Head of caudate nucleus (tissue), 42 donors: ENCODE measurements at regions not wholly inside any gene's neighbourhood (a gene's known extent, or its start where the extent isn't known, plus 50 kb on each side); places are given as distances from the start of the nearest gene placed in this dataset.
A peak's percentile ranks its signal among the peaks of the same experiment; 100 is the strongest.

Experiments used
- DNase-seq, 42 donors: peaks; one replicate each; pipeline versions ENCODE4 v3.0.0 to v3.0.0-alpha.2; 2020 to 2021; ENCODE audit warnings: mixed read lengths in 7 of 42
- intact Hi-C: fragments of 100-400 bp; cut with DNase I; formaldehyde crosslinking; loops from one replicate; pipeline ENCODE4 v1.15.0; 2022

DNA sequence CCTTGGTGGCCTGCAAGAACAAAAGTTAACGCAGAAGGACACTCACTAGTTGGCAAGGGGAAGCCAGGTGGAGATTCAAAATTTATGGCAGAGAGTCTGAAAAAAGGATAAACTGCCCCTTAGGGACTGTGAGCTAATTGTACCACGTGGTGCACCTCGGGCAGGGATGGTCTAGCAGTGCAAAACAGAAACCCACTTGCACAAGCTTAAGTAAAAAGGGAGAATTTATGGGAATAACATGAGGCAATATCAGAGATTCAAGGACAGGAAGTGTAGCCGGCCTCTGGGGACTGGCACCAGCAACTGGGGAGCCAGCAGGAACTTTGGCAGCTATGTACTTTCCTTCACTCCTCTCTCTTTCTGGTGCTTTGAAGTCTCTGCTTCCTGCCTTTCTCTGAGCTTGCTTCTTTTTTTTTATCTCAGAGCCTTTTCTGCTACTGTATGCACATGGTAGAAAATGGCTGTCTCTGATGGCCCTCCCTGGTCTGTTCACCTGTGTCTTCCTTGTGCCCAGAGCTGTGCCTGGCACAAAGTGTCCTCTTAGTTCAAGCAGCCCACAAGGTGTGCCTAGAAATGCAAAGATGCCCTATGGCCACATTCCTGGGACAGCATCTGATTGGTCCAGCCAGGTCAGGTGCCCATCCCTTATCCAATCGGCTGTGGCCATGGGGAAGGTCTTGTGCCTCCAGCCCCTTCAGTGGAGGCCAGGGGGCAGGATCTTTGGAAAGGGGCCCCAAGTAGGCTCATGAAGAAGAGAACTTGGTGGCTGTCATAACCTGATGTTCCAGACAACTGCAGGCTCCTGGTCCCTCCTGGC lies 114.8 kb upstream of the ATP6AP2 start:
- intact Hi-C loops, result no loop called here
- no peak for DNase-seq

DNA sequence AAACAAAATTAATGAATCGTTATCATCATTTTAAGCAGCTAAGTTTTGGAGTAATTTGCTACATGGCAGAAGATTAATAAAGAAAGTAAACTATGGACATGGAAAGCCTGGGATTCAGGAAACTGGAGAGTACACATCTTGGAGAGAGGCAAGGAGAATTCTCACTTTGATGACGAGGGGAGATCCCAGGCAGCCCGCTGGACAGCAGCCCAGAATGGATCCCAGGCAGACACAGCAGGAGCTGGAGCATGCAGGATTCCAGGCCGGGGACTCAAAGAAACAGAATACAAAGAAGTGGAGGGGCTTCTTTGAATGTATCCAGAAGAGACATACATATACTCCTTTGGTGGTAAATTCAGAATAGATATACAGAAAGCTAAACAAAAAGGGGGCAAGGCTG lies 118.0 kb upstream of the ATP6AP2 start:
- intact Hi-C loops, result no loop called here

DNA sequence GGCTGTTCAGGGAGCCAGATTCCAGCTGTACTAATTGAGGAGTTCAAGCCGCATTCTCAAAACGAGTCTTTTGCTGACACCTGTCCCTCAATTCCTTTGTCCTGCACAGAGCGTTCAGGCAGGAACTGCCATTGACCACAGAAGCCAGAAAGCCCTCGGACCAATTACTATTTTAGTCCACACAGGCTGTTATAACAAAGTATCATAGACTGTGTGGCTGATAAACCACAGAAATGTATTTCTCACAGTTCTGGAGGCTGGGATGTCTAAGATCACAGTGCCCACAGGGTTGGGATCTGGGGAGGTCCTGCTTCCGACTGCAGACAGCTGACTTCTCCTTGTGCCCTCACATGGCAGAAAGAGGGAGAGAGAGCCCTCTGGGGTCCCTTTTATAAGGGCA lies 119.8 kb upstream of the ATP6AP2 start:
- intact Hi-C loops, result no loop called here
- DNase-seq, result no peak

More for the DNA sequence above, 118.0 kb upstream of the ATP6AP2 start:
- peak in 1 of 42 donors; percentile 15 for DNase-seq

DNA sequence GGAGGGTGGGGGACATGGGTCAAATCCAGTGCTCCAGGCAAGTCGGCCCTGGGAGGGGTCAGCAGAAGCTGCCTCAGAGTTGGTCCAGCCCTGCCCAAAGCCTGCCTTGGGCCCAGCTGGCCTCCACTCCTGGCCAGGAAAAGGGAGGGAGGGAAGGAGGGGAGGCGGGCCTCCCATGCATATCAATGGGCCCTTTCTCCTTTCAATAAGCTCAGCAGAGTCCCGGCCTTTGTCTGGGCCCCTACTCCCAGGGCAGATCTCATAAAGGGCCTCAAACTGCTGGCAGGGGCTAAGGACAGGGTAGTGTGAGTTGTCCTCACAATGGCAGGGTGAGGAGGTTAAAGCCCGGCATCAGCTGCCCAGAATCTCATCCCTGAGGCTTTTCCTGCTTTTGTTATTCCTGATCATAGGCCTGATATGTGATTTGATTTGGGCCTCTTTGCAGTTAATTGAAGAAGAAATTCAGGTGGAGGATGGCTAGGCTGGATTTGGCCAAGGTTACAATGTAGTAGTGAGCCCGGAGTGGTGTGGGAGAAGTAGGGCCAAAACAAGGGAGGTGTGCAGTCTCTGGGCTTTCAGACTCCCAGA lies 121.1 kb upstream of the ATP6AP2 start:
- intact Hi-C loops, result loop anchor here (5.0 kb wide), 1 partner anchor 37 kb away; no protein-coding TSS in a partner anchor
- peak; percentile 41 to 87 (median 75) for DNase-seq

DNA sequence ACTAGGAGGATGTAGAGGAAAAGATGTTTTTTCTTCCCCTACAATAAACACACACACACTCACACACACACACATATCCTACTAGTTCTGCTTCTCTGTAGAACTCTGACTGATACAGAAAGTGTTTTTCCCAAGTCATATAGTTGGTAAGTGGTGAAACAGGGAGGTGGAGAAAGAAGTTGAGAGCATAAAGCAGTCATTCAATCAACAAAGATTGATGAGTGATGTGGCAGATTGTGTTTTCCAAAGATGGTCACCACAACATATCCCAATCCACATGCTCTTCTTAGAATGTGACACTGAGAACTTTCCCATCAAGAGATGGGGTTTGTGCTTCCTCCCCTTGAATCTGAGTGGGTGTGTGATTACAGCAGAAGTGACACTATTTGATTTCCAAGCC lies 123.4 kb upstream of the ATP6AP2 start:
- intact Hi-C loops, result loop anchor here (5.0 kb wide), 1 partner anchor 35 kb away; no protein-coding TSS in a partner anchor
- DNase-seq, result no peak

DNA sequence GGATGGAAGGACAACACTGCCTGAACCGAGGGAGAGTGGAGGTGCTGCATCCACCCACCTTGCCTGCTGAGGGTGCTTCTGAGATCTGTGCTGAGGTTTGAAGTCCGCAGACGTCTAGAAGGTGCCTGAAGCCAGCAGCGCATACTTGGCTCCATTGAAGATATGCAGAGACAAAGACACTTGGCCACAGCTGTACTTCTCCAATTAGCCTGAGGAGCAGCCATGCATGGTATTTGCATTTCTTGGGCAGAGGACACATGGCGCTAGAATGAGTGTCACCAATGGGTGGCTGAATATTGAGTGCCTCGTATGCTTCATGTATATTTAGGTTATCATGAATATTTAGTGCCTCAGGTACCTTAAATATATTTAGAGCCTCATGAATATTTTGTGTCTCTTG lies 128.7 kb upstream of the ATP6AP2 start:
- DNase-seq, result no peak
- intact Hi-C loops, result no loop called here

DNA sequence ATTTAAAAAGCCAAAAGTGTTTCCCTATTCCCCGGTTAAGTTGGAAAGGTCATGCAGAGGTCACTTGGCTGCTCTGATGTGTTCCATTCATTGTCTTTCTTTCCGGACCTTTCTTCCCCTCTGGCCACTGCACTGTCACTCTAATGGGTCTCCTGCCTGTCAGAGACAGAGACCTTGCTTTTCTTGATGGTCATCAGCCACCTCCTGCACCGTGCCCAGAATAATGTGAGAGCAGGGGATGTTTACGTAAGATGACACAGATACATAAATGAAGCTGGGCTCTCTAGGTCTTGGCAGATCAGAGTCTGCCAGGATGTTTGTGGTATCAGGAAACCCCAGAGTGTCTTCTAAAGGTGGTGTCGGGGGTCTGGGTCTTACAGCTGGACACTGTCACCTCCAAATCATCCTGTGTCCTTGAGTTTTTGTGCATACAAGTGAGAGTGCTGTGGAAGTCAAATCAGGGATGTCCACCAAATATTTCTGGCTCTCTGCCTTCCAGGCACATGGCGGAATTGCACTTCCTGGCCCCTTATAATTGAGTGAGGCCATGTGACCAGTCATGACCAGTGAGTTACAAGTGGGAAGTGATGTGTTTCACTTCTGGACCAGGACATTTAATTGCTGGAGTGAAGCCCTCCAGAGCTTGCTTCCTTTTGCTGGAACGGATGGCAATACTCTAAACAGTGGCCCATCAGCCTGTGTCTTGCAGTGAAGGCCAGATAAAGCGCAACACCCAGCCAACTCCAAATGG lies 130.6 kb upstream of the ATP6AP2 start:
- DNase-seq, result no peak

DNA sequence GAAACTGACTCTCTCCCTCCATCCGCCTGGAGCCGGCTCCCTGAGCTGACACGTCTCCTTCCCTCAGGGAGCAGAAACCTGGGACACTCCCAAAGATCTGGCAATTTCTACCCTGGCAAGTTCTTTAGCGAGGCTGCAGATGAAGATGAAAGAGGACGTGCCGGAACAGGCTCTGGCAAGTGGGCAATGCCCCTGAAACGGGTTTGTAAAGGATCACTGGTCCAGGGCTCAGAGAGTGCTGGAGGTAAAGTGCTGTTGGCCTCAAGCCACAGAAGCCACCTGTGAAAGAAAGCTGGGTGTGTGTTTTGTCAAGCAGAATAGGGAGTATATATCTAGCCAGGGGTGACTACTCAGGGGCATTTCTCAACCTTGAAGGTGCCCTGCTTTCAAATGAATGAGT lies 131.4 kb upstream of the ATP6AP2 start:
- no peak for DNase-seq
- intact Hi-C loops, result no loop called here

More for the DNA sequence above, 130.6 kb upstream of the ATP6AP2 start:
- intact Hi-C loops, result no loop called here

DNA sequence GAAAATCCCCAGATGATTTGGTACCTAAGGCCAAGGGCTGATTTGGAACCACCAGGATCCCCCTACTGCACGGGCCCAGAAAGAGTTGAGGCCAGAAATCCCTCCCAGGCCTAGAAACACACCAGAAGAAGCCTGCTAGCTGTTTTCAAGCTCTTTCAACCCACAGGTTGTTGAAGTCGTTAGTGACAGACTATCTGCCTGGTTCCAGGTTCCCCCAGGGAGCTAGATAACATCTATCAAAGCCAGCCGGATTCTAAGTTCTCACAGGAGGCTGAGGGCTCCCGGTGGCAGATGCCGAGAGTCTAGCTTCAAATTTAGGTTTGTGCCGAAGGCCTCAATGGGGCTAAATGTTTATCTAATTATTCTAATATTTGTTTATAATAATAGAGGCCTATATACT lies 132.0 kb upstream of the ATP6AP2 start:
- DNase-seq, result no peak
- intact Hi-C loops, result no loop called here

DNA sequence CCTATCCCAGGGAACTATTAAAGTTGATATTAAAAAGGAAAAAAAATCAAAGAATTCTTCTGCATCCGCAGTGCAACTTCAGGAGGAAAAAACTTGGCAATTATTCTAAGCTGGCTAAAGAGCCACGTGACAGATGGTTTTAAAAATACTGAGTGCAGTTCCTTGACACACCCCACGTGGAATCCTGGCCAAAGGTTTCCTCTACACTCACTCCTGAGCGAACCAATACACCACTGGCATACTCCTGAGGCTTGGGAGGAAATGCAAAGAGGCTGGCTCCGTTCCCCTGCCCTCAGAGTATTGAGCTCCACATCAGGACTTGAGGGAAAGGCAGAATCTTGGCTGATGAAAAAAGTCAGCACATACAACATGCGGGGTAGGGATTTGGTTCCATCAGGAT lies 133.8 kb upstream of the ATP6AP2 start:
- intact Hi-C loops, result no loop called here

DNA sequence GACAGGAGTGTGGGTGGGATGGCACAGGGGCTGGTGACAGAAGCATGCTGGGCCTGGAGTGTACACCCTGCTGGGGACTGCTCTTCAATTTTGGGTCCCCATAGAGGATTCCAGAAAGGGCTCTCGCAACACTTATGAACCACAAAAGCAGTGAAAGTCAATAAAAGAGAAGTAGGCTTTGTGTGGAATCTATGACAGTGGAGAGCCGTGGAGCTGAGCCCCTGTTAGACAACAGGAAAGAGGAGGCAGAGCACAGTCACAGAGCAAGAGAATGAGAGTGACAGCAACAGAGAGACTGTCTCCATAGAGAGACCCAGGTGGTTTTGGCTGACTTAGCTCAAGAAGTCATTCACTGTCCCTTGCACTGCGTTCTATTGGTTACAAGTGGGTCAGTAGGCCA lies 135.1 kb upstream of the ATP6AP2 start:
- intact Hi-C loops, result no loop called here
- no peak for DNase-seq

More for the DNA sequence above, 133.8 kb upstream of the ATP6AP2 start:
- DNase-seq, result no peak

DNA sequence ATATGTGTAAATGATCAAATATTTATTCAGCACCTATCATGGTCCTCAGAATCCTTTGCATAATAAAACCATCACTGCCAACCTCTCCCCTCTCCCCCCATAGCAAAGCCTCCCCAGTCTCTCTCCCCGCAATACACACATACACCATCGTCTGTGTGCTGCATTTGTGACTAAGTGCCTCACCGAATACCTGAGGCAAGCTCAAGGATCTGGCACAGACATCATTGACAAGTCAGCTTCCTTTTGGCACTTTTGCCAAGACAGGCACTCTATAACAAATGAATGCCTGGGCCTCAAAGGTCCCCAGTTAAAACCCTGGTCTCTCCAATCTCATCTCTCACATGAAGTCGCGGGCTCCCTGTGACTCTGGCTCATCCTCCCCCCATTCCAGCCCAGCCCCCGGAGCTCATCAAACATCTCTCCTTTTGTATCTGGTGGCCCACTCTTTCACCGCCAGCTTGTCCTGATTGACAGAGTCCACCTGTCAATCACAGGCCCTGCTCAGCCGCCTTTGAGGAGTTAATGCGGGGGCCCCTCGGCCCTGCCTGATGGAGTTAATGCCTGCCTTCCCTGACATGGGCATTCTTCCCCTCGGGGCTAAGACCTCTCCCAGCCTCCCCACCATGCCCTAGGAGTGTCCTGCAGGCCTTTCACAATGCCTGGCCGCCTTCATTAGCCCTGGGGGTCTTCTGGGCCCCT lies 135.8 kb upstream of the ATP6AP2 start:
- intact Hi-C loops, result no loop called here

DNA sequence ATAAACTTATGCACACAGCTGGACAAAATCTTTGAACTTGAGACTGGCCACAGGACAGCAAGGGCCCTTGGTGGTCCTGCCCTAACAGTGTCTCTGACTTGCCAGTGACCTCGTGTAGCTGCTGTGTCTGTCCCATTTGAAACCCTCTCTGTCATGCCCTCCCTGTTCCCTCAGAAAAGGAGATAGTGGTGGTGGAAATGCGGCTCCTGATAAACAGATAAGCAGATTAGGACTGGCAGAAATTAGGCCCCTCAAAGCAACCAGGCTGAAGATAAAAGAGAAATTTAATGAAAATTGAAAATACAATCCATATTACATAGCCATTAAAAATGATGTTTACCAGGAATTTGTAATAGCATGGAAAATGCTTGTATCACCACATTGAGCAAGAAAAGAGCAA lies 136.6 kb upstream of the ATP6AP2 start:
- intact Hi-C loops, result no loop called here
- DNase-seq, result no peak

More for the DNA sequence above, 135.8 kb upstream of the ATP6AP2 start:
- DNase-seq, result no peak

DNA sequence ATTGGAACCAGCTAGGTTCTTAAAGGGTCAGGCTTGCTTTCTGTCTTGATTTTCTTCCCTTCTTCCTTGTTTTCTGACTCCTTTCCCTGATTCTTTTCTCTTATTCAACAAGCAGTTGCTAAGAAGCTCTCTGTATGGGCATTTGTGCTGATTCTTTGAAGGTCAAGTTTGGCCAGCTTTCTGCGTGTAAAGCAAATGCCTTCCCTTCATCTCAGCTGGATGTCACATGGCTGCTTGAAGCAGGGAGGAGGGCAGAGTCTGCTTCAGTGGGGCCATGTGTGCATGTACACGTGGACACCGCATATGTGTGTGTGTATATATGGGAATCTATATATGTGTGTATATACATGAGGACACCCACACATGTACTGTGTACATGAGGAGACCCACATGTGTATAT lies 139.9 kb upstream of the ATP6AP2 start:
- DNase-seq, result peak in 3 of 42 donors; percentile 10 to 38 (median 31)
- intact Hi-C loops, result no loop called here

DNA sequence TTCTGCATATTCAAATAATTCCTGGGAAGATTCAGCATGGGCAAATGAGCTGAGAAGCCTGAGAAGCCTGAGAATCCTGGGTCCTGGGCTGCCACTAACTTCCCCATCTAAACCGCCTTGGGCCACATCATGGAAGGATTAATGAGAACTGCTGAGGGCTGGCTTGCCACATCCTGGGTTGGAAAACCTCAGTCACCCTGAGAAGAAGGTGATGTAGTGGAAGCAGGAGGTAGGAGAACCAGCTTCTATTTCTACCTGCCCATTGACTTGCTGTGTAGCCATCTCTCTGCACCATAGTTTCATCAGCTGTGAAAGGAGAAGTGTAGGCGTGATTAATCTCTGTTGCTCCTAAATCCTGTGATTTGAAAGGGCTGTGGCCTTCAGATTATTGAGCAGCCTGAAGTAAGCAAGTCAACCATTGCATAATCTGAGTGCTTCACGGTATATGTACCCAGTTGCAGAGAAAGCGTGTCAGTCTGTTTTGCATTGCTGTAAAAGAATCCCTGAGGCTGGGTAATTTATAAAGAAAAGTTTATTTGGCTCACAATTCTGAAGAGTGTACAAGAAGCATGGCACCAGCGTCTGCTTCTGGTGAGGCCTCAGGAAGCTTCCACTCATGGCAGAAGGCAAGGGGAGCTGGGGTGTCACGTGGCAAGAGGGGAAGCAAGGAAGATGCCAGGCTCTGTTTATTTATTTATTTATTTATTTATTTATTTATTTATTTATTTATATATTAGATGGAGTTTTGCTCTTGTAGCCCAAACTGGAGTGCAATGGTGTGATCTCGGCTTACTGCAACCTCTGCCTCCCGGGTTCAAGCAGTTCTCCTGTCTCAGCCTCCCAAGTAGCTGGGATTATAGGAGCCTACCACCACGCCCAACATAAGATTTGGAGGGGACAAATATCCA lies 140.9 kb upstream of the ATP6AP2 start:
- DNase-seq, result no peak
- intact Hi-C loops, result no loop called here

DNA sequence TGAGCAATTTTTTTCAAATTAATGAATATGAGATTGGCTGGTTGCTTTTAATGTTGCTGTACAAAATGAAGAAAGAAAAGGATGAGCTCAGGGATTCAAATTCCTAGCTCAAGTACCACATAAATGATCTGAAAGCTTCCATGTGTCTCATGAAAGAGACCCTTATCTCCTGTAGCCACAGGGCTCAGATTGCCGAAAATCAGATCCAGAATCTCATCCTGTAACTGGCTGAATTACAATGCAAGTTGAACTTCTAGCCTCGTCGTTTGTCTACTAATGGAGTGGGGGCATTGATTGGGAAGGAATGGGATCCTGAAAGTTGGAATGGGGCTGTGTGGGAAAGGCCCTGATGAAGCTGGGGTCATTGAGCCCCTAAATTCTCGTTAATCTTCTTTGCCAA lies 143.4 kb upstream of the ATP6AP2 start:
- DNase-seq, result no peak
- intact Hi-C loops, result no loop called here

DNA sequence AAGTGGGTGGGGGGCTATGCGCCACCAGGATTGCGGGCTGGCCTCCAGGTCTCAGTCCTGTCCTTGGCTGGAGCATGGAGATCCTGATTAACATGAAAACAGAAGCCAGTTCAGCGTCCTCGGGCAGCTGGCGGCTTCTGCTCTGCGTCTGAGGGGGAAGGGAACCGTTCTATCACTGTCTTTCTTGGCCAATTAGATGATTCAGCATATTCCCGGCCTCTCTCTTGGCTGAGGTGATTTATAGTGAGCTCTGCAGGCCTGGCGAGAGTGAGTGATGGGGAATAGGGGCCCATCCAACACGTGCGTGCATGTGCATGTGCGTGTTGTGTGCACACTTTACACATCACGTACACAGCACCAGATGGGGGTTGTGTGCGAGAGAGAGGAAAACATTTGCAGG lies 145.8 kb upstream of the ATP6AP2 start:
- intact Hi-C loops, result no loop called here
- DNase-seq, result peak in 41 of 42 donors; percentile 18 to 77 (median 48)

DNA sequence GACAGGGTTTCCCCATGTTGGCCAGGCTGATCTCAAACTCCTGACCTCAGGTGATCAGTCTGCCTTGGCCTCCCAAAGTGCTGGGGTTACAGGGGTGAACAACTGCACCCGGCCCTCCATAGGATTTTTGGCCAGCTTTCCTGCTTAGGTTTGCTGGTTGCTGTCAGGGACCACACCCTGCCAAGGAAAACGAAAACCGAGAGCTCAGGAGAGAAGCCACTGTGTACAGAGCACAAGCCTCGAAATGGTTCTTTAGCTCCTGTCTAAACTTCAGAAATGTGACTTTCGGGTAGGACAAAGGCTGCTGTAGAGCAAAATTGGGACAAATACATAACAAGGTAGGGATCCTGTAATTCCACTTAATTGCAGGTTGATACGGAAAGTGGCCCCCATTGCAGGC lies 146.3 kb upstream of the ATP6AP2 start:
- no peak for DNase-seq
- intact Hi-C loops, result no loop called here
